Forelimb muscle (tissue), 1 donor: ENCODE measurements at regions not wholly inside any gene's neighbourhood (a gene's known extent, or its start where the extent isn't known, plus 50 kb on each side); places are given as distances from the start of the nearest gene placed in this dataset.

Experiments
- DNase-seq: peaks from one replicate; pipeline ENCODE4 v3.0.0-alpha.2; 2013; ENCODE audit warnings: low read depth

DNA sequence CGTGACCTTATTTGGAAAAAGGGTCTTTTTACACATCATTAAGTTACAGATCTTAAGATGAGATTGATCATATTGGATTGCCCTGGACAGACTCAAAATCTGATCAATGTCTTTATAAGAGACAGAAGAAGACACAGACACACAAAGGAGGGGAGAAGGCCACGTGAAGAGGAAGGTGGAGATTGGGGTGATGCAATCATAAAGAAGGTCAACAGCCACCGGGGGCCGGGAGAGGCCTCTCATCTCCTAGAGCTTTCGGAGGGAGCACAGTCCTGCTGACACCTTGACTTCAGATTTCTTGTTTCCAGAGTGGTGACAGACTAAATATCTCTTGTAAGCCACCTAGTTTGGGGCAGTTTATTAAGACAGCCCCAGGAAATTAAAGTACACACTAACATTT, 204.6 kb upstream of the CSF3R start:
- no peak for DNase-seq

DNA sequence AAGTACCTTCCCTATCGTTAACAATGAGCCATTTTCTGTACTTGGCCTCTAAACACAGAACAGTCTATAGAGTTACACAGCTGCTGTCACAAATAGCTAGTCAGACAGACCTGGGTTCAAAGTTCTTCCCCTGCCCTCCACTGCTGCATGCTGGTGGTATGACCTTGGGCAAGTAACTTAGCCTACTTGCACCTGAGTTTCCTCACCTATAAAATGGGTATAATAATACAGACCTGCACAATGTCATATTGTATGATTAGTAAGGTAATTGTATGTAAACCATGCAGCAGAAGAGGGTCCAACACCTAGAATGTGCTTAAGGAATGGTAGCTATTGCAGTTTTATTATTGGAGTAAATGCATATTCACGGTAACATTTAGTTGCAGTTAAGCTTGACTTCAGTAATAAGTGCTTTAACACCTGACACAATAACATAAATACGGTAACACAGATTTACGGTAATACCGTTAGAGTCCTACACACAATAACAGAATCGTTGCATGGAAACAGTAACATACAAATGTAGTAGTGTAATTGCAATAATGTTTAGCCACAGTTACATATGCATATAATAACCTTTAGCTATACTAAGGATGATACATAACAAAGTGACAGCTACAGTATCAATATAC, 193.3 kb upstream of the CSF3R start:
- DNase-seq: no peak

DNA sequence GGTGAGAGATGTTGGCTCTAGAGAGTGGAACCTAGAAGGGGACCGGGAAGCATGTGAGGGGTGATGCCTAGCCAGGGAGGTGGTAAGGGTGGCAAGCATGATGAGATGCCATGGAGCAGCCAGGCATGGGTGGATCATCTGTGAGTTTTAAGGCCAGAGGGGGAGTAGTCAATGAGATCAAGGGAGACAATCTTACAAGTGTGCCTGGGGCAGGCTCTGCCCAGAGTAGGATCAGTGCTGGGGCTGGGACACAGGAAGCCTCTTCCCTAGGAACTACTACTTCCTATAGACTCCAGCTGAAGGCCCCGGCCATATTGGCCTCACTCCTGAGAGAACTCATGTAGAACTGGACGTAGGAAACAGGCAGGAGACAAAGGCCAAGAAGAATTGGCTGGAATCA, 192.4 kb upstream of the CSF3R start:
- DNase-seq: no peak

DNA sequence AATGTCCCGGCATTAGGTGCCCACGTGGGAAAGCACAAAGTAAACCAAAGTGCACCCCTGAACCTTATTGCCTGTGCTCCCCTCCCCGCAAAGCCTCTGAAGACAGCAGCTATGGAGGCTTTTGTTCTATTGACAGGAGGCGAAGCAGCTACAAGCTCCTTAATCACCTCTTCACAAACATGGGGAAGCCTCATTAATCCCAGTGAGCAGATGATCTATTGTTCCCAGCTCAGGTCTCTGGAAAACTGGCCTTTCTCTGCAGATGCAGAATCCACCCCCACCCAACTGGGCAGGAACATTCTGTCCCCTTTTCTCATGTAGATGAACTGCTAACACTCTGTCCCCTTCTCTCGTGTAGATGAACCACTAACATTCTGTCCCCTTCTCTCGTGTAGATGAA, 190.5 kb upstream of the CSF3R start:
- DNase-seq: no peak

DNA sequence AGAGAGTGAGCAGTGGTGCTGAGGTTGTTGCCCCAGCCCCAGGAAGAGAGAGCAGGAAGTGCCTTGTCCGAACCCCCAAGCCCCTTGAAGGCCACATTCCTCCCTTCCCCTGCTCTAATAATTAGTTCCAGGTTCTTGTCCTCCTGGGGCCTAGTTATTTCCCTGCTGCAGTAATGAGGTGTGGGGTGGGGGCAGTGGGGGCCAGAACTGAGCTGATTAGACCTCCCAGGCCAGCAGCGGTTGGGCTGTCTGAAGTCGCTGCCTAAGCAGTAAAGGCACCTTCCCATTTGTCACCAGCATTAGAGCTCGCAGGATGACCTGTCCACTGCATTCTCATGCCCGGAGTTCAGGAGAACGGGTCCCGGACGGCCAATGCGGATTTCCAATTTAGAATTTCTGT, 186.5 kb upstream of the CSF3R start:
- no peak for DNase-seq

DNA sequence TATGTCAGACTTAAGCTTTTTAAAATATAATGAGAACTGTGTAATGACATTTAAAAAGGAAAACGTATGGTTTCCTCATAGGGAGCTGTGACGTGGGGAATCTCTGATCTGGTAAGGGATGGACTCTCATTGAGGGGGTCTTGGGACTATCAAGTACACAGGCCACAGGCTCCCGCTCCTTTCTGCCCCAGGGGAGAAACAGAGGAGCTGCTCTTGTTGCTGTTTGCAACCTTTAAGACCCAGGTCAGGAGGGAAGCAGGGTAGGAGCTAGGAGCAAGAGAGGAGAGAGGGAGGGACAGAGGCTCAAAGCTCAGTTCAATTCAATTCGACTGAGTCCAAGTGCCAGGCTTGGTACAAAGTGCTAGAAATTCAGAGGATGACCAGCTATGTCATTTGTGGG, 185.1 kb upstream of the CSF3R start:
- no peak for DNase-seq

DNA sequence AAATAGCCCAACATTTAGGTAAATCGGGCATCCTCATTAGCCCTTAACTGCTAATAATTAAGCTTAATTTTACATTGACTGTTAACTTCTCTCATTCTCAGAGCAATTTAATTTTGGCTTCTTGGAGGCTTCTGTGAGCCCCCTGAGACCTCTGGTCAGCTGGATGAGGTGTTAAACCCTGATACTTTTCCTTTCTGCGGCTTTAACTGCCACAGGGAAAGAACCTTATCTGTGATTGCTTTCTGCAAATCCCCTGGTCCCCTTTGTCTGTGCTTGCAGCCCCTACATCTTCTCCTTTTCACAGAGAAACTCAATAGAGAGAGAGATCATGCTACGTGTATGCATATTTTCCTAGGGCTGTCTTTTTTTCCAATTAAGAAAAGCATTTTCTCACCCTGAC, 184.5 kb upstream of the CSF3R start:
- DNase-seq: no peak

DNA sequence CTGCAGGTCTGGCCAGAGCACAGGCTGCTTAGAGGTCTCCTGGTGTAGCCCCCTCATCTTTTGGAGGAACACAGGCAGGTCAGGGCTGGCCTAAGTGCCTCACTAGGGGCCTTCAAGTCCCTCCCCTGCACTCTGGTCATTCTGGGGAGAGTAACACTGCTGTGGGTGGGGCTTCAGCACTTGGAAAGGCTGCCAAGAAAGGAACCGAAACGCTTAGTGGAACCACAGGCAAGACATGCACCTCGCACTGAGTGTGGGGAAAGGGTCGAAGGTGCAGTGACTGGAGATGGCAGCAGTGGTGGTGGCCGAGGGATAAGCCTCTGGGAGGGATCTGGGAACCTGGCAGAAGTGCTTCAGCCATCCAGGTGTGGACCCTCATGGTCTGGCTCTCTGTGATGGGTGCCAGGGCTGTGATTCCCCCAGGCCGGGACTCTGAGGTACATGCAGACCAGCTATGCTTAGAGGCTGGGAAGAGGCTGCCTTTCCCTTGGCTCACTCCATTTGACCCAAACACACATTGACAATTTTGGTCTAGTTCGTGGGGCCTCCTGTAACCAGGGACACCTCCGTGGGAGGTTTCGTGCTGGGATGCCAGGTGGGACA, 182.9 kb upstream of the CSF3R start:
- no peak for DNase-seq

DNA sequence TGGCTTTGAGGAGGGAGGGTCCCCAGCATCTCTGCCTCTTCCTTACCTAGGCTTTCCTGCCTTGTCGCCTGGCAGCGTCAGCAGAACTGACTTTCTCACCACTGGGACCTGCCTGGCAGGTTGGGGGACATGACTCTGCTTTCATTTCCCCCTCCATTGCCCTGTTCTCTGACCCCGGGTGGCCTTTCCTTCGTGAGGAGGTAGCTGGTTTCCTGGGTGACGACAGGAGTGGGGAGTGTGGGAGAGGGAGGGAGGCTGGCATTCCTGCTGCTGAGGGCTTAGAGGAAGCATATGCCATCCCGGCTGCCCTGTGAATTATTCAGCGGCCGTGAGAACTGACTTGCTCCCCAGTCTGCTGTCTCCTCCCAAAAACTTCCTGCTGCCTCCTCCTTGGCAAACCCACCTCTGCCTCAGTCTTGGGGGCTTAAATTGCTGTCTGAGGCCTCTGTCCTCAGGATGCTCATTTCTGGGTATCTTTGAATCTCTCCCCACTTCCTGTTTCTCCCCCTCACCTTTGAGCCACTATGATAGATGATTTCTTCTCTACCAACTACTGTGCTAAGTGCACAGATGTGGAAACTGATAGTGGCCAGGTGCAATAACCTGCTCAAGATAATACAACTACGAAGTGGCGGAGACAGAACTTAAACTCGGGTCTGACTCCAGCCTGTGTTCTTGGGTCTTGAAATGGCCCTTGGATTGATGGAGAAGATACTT, 182.0 kb upstream of the CSF3R start:
- no peak for DNase-seq

DNA sequence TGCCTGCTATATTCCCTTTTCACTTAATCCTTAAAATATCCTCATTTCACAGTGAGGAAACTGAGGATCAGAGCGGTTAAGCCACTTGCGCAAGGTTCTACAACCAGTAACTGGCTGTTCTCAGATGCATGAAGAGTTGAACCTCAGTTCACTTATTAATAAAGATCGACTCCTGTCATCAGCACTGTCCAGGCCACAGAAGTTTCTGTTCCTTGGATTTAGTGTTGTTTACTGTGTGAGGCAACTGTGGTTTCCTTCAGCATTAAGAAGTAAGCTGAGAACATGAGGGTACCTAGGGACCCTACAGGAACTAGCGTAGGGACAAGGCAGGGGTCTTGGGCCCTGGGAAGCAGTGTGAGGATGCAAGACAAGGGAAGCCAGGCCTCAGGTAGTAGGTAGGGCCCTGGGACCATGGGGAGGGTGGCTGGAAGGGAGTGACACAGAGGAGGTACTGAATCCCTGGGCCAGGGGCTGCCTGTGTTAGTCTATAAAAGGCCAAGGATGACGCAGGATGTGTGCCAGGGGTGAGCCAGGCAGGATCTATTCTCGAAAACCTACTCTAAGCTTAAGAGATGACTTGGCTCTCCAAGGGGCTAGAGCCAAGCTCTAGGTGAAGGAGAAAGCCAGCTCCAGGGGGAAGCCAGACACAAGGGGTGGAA, 181.2 kb upstream of the CSF3R start:
- DNase-seq: no peak

DNA sequence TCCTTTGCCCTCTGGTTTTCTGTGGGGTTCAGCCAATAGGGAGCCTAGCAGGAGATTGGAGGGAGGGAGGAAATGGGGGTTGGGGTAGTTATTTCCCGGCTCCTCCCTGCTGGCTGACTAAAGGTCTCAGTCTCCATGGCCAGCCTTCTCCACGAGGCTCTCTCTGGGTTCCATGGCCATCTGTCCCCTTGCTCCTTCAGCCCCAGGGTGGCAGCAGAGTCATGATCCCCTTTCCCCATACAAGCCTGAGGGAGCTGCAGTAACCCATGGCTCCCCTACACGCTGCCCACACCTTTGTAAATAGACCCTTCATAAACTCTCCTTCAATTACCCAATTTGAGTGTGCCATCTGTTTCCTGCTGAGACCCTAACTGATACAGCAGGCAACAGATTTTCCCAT, 176.1 kb upstream of the CSF3R start:
- no peak for DNase-seq

DNA sequence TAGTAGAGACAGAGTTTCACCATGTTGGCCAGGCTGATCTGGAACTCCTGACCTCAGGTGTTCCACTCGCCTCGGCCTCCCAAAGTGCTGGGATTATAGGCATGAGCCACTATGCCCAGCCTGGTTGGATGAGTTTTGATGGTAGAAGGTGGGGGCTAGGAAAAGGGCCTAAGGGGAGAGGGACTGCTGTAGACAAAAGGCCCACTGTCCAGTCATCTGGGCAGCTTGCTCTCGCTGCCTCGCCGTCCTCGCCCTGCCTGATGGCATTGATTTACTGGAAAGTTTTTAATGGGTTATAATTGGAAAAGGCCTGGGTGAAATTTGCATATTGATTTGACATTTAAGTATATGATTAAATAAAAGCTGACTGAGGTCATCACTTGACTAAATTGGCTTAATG, 175.1 kb upstream of the CSF3R start:
- no peak for DNase-seq

DNA sequence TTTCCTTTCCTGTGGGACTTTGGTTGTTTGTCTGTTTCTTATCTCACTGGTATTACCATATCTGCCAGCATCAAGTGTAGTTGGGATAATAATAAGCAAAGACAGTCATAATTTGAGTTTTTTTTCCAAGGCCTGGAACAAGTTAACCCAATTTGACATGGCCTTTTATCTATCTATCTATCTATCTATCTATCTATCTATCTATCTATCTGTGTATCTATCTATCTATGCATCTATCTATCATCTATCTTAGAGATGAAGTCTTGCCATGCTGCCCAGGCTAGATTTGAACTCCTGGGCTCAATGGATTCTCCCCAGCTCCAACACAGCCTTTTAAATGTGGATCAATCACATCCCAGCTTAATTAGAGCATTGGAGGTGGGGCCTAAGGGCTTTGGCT, 174.1 kb upstream of the CSF3R start:
- DNase-seq: no peak

DNA sequence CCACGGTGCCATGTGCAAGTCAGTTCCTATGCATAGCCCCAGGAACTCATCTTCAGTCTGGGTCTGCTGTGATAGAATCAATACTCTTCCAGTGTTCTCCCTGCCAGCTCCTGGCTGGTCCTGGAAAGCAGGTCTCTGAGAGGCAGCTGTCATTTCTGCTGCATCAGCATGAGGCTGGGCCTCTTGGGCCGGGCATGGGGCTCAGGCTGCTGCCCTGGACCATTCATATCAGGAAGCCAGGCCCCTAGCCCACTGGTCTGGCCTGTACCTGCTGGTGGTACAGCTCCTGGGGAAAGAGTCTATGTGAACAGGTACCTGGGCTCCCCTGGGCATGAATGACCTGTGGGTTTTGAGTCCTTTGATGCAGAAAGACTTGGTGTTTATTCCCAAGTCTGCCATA, 173.6 kb upstream of the CSF3R start:
- DNase-seq: no peak

DNA sequence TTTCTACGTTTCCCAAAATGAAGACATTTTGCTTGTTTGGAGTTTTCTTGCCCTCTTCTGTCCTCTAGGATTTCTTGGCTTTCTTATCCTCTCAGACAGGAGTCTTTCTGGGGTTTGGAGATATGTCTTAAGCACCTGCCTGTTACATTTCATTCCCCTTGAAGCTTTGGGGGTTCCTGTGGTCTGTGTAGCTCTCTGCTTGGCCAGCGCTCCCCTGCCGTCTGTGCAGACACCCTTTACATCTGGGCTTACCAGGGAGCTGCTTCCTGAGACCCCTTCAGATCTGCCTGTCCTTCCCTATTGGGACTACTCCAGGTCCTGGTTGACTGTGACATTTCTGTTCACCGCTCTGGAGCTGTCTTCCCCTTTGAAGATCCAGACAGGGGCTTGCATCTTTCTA, 171.9 kb upstream of the CSF3R start:
- no peak for DNase-seq

DNA sequence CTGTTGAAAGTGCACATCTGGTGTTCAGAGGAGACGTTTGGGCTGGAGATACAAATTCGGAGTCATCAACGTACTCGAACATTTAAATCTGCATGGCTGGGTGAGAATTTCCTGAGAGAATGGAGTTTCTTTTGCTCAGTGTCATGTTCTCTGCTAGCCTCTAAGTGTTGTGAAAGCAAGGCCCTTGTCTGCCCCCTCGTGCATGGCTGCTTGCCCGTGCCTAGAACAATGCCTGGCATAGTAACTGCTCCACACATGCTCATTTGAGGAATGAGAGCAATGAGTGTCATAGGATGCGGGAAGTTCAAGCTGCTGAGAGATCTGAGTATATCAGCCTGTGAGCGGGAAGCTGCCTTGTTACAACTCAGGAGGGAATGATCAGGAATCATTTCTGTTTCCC, 171.1 kb upstream of the CSF3R start:
- no peak for DNase-seq

DNA sequence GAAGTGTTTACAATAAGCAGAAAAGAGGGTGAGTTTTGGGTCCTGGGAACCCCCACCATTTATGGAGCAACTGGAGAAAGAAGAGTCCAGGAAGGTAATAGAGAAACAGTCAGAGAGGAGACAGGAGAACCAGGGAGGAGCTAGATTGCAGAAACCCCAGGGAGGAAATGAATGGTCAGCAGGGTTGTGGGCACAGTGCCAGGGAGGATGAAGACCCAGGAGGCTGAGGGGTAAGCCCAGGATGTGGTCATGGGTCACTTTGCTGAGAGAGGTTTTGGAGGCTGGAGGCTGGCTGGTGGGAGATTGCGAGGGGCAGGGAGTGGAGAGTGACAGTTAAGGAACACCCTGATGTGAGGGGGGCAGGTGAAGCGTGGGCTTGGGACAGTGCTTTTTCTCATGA, 169.9 kb upstream of the CSF3R start:
- DNase-seq: no peak

DNA sequence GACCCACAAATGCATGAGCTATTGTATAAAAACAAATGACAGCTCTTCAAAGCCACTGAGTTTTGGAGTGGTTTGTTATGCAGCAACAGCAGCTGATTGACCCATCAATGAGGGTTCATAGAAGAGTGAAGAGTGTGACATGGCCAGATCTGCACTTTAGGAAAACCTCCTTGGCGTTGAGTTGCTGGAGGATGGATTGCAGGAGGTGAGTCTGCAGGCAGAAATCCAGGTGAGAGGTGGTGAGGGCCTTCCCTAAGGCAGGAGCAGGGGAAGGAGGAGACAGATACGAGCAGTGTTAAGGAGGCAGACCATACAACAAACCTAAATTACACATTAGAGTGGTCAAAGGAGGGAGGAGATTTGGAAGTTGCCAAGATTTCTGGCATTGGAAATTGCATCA, 169.3 kb upstream of the CSF3R start:
- no peak for DNase-seq

DNA sequence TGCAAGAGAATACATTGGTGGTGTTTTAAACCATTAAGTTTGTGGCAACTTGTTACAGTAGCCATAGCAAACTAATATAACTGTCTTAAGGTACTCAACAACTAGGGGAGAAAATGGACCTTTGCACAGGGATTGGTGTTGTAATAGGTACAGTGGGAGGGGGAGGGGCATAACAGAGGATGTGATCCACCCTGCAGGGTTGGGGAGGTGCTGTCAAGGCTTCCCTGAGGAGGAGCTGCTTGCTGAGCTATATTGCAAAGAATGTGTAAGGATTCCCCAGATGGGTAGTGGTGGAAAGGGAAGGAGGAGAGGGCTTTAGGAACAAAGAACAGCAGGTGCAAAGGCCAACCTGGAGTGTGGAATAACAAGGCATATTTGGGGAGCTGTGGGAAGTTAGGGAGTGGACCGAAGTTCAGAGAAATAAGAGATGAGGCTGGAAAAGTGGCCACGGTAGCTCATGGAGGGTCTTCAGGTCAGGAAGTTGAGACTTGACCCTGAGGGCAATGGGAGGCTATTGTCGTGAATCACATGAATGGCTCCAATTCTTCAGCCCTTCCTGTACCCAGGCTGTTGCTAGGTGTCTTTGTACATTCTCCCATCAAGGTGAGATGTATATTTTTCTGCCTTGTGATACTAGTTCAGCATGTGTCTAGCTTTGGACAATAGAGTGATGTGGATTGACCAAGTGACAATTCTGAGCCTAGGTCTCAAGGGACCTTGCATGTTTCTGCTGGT, 168.6 kb upstream of the CSF3R start:
- no peak for DNase-seq

DNA sequence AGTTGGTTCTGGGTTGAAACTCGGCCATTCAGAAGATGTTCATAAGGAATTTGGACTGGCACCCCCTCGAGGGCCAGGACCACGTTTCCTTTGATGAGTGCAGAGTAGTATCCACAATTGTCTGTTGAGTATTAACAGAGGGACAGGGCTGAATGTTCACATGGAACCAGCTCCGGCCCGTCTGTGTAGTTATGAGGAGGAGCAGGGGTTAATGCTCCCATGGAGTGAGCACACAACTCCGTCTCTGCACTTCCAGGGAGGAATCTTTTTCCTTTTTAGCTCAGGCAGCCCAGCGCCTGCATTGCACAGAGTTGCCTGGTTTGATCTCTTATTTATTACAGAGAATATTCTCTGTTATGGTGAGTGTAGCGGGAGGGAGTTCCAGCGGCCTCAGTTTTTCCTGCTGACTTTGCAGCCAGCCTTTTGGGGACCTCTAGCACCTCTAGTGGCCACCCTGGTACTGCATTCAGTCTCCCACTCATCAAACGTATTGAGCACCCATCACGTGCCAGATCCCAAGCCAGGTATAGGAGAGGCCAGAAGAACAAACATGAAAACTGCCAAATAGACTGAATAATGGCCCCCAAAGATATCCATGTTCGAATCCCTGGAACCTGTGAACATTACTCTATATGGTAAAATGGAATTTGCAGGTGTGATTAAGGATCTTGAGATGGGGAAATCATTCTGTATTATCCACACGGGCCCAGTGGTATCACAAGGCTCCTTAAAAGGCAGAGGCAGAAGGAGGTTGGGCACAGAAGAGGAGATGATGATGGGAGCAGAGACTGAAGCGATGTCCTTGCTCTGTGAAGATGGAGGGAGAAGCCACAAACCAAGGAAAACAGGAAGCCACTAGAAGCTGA, 167.7 kb upstream of the CSF3R start:
- DNase-seq: no peak

DNA sequence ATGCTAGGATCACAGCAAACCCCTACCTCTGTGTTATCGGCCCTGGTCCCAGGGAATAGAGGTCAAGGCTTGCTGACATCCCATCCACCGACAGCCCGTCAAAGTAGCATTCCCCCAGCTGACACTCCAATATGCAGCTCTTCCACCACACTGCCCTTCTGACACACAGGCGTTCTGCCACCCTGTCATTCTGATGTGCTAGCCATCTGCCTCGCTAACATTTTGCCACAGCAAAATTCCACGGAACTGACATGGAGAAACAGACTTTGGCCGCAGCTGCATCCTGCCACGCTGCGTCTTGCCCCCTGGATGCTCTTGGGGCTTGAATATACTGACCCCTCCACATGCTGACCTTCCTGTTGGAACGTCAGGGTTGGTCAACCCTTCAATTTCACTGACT, 163.2 kb upstream of the CSF3R start:
- DNase-seq: no peak
